Left kidney (tissue), 1 donor: ENCODE measurements at regions not wholly inside any gene's neighbourhood (a gene's known extent, or its start where the extent isn't known, plus 50 kb on each side); places are given as distances from the start of the nearest gene placed in this dataset.

ENCODE experiments used
- DNase-seq: peaks from one replicate; pipeline ENCODE4 v3.0.0-alpha.2; 2013

DNA sequence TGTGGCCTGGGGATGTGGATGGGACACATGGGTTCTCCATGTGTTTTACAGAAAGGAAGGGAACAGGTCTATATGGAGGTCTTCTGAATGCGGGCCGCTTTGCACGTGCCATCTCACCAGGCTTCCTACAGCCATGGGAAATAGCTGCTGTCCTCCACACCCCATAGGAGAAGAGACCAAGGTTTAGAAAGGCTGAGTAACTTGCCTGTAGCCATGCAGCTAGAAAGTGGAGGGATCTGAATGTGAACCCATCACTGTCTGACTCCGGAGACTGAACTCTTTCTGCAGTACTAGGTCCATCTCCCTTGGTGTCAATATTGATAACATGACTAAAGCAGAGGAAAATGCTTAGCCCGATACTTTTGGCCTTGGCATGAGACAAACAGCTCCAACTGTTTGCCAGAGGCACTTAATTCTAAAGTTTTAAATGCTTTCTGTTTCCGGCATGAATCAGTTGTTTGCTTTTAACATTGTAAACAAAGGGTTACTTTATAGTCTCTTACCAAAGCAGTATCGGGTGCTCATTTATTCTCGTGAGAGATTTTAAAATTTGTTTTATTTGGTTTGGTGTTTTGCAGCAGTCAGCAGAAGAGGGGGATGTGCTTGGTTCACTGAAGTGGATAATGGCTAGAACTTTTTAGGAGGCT lies 64.8 kb upstream of the LOXL4 start:
- DNase-seq: no peak

DNA sequence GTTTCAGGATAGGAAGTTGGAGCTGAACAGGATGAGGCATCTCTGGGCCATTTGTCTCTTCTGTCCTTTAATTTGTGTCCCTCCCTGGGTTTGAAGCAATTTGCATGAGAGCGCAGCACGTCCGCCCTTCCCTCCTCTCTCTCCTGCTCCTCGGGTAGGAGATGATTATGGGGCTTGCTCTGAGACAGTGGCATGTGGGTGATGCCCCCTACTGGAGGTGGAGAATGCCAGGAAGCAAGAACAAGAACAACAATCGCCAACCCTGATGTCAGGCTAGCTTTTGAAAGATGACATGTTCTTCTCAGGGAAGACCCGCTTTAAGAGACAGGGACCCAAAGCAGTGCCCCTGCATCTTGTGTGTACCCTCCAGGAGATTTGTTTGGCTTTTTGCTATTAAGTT lies 63.9 kb upstream of the LOXL4 start:
- no peak for DNase-seq

DNA sequence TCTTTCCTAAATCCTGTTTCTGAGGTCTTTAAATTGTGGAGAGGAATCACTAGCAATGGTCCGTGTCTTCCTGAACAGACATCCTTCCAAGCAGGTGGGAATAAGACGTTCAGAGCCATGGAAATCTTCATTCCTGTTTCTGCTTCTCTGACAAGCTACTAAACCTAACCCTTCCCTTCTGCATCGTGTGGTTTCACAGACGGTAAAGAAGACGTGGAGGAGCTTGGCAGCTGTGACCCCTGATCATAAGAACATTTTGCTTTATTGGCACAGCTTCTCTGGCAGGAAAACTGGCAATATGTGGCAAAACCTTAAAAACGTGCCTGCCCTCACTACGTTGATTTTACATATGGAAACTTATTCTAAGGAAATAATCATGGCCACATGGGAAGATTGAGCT lies 63.0 kb upstream of the LOXL4 start:
- DNase-seq: no peak

DNA sequence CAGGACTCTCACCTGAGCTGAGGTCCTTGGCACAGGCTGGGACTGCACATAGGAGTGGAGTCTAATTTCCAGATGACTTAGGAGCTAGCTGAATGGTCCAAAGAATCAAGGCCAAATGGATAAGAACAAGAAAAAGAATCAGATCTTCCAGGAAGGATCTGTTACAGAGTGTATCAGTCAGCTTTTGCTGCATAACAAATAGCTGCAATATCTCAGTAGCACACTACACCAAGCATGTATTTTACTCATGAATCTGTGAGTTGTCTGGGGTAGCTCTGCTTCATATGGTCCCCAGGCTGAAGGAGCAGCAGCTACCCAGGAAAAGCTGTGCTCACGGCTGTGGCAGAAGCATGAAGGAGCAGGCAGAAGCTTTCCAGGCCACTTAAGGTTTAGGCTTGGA lies 60.6 kb upstream of the LOXL4 start:
- no peak for DNase-seq

DNA sequence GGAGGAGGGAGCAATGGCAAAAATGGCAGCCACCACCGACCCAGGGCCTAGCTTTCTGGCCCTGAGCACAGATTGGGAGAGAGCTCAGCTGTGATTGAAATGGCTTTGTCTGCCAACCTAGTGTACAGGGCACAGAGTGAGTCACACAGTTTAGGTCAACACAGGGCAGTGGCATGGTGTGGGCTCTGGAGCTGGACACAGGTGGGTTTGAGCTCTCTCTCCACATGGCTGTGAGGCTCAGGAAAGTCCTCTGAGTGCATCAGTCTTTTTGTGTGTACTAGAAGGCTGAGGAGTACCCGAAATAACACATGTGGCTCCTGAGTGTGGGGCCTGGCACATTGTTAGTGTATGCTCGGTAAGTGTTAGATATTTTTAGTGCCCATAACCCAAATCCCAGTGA lies 60.2 kb upstream of the LOXL4 start:
- no peak for DNase-seq

DNA sequence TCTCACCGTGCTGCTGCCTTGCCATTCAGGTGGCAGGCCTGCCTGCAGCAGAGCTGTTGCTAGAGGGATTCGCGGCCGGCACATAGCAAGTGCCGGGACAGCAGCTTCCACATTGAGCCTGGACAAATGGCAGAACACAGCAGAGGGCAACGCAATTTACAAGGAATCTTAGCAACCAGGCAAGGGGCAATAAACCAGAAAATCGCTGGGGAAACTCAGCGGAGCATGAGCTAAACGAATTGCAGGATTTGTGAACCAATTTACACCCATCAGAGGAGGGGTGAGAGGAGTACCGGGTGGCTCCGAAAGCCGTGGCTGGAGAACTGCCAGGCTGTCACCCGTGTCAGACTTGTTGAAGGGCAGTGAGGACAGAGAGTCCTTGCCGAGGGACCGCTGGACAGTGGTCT lies 58.6 kb upstream of the LOXL4 start:
- peak; percentile 69 for DNase-seq

DNA sequence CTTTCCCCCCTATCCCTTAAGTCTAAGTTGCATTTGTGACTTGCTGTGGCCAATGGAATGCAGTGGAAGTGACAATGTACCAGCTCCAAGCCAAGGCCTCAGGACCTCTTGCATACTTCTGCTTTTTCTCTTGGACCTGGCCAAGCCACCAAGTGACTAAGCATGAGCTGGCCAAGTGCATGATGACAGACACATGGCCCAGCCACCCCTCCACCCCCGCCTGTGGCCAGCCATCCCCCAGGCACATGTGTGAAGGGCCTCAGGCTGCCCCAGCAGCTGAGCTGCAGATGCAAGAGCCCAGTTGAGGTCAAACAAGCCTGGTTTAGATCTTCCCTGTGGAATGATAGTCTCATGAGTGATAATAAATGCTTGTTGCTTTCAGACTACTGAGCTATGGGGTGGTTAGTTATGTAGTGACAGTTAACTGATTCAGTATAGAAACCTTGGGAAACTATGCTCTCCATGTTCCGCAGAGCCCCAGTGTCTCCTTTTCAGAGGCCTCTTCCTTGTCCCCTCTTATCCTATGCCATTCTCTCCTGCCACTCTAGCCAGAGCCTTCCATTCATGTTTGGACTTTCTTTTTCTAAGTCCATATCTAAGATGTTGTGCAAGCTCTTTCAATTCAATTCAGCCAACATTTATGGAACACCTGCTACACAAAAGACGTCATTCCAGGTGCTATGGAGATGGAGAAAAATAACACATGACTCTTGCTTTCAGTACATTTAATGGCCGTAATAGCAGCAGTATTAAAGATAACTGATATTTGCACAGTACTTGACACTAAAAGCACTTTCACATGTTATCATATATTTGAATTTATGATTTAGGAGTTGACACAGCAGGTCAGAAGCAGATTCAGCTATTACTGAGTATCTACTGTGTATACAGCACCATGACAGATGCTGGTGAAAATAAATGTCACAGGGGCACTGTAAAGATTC lies 55.5 kb upstream of the LOXL4 start:
- no peak for DNase-seq

DNA sequence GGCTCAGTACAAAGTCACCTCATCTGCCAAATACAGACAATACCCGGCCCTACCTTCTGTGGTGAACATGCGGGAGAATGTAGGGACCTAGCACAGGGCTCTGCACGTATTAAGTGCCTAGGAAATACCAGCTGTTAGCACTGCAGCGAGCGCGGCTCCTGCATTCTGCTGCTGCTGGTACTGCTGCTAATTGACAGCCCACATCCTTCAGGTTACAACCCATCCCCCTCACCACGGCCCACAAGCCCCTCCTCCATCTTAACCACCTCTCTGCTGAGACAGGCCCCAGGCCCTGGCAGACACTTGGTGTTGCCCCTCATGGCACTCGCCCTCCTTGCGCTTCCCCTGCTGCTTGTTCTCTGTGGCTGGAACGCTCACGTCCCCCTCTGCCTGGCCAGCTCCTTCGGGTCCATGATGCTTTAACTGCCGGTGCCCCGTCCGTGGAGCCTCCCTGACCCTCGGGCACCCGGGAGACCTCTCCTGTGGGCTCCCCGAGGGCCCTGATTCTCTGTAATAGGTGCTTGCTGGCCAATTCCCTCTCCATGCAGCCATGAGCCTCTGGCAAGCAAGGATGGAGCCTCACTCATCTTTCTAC lies 53.3 kb upstream of the LOXL4 start:
- DNase-seq: no peak

DNA sequence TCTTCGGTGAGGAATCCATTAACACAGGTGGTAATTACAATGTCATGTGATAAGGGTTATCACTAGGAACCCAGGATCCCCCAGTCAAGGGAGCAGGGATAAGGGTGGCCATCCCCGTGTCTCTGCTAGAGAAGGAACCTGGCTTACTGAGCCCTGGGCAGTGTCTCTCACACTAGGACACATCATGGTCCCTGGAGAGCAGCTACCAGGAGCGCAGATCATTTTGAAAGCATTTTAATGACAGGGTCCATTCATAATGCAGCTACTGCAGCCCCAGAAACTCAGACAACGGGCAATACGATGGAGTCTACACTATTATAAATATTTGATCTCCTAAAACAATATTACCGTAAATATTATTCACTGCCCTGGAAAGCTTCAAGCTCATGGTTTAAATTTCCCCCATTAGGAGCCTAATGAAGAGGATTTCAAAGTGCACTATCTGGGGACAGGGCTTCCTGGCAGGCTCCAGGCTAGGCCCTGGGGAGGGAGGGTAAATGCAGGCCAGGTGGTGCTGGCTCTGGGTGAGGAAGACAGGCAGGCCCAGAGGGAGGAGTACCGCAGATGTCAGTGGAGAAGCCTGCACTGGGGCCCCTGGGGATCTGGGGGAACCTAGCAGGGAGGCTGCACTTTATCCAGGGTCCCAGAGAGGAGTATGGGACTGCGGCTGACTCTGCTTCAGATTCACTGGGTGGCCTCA lies 52.6 kb upstream of the LOXL4 start:
- DNase-seq: no peak

DNA sequence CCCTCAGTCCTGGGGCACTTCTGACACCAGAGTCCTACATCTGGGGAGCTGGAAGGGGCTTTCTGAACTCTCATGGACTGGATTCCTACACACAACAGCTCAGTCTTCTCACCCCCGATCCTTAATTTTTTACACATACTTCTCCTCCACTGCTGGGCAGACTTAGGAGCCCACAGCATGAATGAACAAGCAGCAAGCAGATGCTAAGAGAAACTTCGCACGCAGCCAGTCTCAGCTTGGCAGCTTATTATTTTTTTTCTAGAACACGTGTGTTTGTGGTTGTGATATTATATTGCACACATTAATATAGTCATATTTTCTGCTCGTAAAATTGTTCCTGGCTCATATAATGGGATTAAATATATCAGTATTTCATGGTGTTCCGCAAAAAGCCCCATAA lies 50.9 kb upstream of the LOXL4 start:
- DNase-seq: no peak
